ENCODE measurements at regions not wholly inside any gene's neighbourhood (a gene's known extent, or its start where the extent isn't known, plus 50 kb on each side); places are given as distances from the start of the nearest gene placed in this dataset.

GRCh38 chr5:106106384-106106783 is 1564.4 kb downstream of the EFNA5 start:
- TF ChIP-seq OSR1 (CRISPR knock-in tag; IDR thresholded peaks at IDR 0.05) (no peak), PATZ1 (CRISPR knock-in tag; IDR thresholded peaks at IDR 0.05; ENCODE audit: borderline replicate concordance) (no peak), PPARA (CRISPR knock-in tag; IDR thresholded peaks at IDR 0.05; ENCODE audit: borderline replicate concordance) (no peak), ESRRG (CRISPR knock-in tag; IDR thresholded peaks at IDR 0.05) (no peak), CREB5 (CRISPR knock-in tag; IDR thresholded peaks at IDR 0.05; ENCODE audit: low read depth) (no peak), ARNTL (CRISPR knock-in tag; IDR thresholded peaks at IDR 0.05; ENCODE audit: borderline replicate concordance, low read depth) (no peak), BACH2 (CRISPR knock-in tag; IDR thresholded peaks at IDR 0.05; ENCODE audit: borderline replicate concordance) (no peak), ZNF565 (CRISPR knock-in tag; conservative IDR thresholded peaks at IDR 0.05; ENCODE audit: low read depth) (no peak), CSDC2 (CRISPR knock-in tag; IDR thresholded peaks at IDR 0.05) (no peak), ZFP30 (CRISPR knock-in tag; IDR thresholded peaks at IDR 0.05) (no peak), ZNF70 (CRISPR knock-in tag; IDR thresholded peaks at IDR 0.05) (no peak), CSRNP3 (CRISPR knock-in tag; IDR thresholded peaks at IDR 0.05) (no peak)
